ENCODE measurements at regions not wholly inside any gene's neighbourhood (a gene's known extent, or its start where the extent isn't known, plus 50 kb on each side); places are given as distances from the start of the nearest gene placed in this dataset.
"Not testable (repeated sequence)": the region's sequence is repeated elsewhere in the genome, so short reads cannot be mapped to it uniquely, and the experiment has no call there.

- Mint-ChIP-seq H3K4me1 (ENCODE audit: low read depth in 2 of 2) (no peaks in the 10 kb centered on the region), H3K36me3 (ENCODE audit: insufficient read depth) (no peaks in the 10 kb centered on the region)
- no peak for DNase-seq
Observed at GRCh38 chr4:137804906-137805495, 272.7 kb upstream of the PCDH18 start.

DNA sequence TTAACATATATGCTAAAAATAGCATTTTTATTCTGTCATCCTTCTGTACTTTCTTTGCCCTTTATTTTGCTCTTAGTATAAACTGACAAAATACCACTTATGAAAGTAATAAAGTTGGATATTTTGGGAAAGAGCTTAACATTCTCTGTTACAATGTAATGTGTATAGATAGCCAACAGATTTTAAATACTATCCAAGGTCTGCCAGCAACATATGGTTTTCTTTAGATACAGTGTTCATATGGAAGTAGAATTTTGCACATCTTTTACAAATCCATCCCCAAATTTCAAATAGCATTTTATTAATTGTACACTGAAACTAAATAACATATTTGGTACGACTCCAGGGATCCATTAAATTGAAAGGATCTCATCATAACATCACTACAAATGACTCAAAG is 268.6 kb upstream of the PCDH18 start:
- Mint-ChIP-seq H3K36me3 (ENCODE audit: insufficient read depth) (no peaks in the 10 kb centered on the region), H3K27ac (no peak overlapping the region), H3K4me3 (no peak overlapping the region), H3K27me3 (no peaks in the 10 kb centered on the region), H3K9me3 (peaks cover 0 to 5% of the 10 kb centered on the region in 2 donors), H3K4me1 (ENCODE audit: low read depth in 2 of 2) (no peaks in the 10 kb centered on the region)
- DNase-seq, result no peak
- ATAC-seq (replicated peaks), result no peak

More at GRCh38 chr4:137804906-137805495, 272.7 kb upstream of the PCDH18 start:
- H3K27ac Mint-ChIP-seq, result no peak overlapping the region
- no peak overlapping the region for H3K4me3 Mint-ChIP-seq
- H3K9me3 Mint-ChIP-seq, result peaks cover 0 to 8% of the 10 kb centered on the region in 2 donors
- H3K27me3 Mint-ChIP-seq, result no peaks in the 10 kb centered on the region
- ATAC-seq (replicated peaks), result no peak

DNA sequence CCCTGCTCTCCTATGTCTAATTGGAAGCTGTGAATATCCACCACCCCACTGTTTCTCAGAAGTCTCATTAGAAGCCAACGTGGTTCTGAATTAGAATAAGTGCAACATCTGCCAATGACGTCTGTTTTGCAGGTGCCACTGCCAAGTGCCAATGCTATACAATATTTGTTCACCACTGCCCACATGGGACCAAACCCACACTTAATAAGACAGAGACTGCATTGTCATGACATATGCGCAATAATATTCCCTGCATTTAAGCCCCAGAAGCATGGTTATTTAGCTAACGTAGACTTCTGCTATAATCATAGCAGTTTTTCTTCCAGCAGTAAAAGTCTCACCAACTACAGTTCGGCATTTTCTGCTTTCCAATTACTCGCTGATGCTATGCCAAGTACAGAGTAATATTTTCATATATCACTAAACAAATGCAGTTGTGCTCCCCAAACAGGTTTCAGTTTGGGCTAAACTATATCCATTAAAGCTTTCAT is 262.5 kb upstream of the PCDH18 start:
- Mint-ChIP-seq H3K27me3 (no peaks in the 10 kb centered on the region), H3K4me1 (ENCODE audit: low read depth in 2 of 2) (no peaks in the 10 kb centered on the region), H3K36me3 (ENCODE audit: insufficient read depth) (no peaks in the 10 kb centered on the region), H3K4me3 (no peak overlapping the region), H3K27ac (no peak overlapping the region), H3K9me3 (peaks cover 9 to 10% of the 10 kb centered on the region in 2 donors)
- DNase-seq, result no peak
- ATAC-seq (replicated peaks), result no peak

DNA sequence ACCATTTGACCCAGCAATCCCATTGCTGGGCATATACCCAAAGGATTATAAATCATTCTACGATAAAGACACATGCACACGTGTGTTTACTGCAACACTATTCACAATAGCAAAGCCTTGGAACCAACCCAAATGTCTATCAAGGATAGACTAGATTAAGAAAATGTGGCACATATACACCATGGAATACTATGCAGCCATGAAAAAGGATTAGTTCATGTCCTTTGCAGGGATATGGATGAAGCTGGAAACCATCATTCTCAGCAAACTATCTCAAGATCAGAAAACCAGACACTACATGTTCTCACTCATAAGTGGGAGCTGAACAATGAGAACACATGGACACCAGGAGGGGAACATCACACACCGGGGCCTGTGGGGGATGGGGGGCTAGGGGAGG is 257.0 kb upstream of the PCDH18 start:
- H3K9me3 Mint-ChIP-seq, result peaks cover 14 to 16% of the 10 kb centered on the region in 2 donors

DNA sequence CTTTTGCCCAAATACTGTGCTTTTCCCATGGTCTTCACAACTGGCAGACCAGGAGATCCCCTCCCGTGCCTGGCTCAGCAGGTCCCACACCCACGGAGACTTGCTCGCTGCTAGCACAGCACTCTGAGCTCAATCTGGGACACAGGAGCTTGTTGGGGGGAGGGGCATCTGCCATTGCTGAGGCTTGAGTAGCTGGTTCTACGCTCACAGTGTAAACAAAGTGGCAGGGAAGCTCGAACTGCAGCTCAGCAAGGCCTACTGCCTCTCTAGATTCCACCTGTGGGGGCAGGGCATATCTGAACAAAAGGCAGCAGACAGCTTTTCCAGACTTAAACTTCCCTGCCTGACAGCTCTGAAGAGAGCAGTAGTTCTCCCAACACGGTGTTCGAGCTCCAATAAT is 251.6 kb upstream of the PCDH18 start:
- not testable (repeated sequence) for H3K27me3 Mint-ChIP-seq; H3K27ac Mint-ChIP-seq; ATAC-seq (replicated peaks); H3K4me3 Mint-ChIP-seq; DNase-seq; H3K36me3 Mint-ChIP-seq (ENCODE audit: insufficient read depth); H3K4me1 Mint-ChIP-seq (ENCODE audit: low read depth in 2 of 2)
- peaks cover 10 to 16% of the 10 kb centered on the region in 2 donors for H3K9me3 Mint-ChIP-seq

More for the DNA sequence above, 257.0 kb upstream of the PCDH18 start:
- H3K27ac Mint-ChIP-seq; H3K36me3 Mint-ChIP-seq (ENCODE audit: insufficient read depth); H3K4me1 Mint-ChIP-seq (ENCODE audit: low read depth in 2 of 2); DNase-seq; H3K27me3 Mint-ChIP-seq; H3K4me3 Mint-ChIP-seq; ATAC-seq (replicated peaks): not testable (repeated sequence)

- H3K9me3 Mint-ChIP-seq, result peaks cover 5 to 13% of the 10 kb centered on the region in 2 donors
- no peaks in the 10 kb centered on the region for H3K4me1 Mint-ChIP-seq (ENCODE audit: low read depth in 2 of 2)
- no peaks in the 10 kb centered on the region for H3K27me3 Mint-ChIP-seq
- ATAC-seq (replicated peaks) (no peak), DNase-seq (no peak)
- H3K36me3 Mint-ChIP-seq (ENCODE audit: insufficient read depth), result no peaks in the 10 kb centered on the region
- H3K27ac Mint-ChIP-seq, result no peak overlapping the region
- no peak overlapping the region for H3K4me3 Mint-ChIP-seq
Observed at GRCh38 chr4:137775701-137776100, 243.4 kb upstream of the PCDH18 start.

- Mint-ChIP-seq H3K27ac (no peak overlapping the region), H3K4me1 (ENCODE audit: low read depth in 2 of 2) (no peaks in the 10 kb centered on the region), H3K4me3 (no peak overlapping the region), H3K27me3 (no peaks in the 10 kb centered on the region), H3K36me3 (ENCODE audit: insufficient read depth) (no peaks in the 10 kb centered on the region), H3K9me3 (peaks cover 5 to 13% of the 10 kb centered on the region in 2 donors)
- ATAC-seq (replicated peaks) (no peak), DNase-seq (no peak)
Observed at GRCh38 chr4:137774501-137774900, 242.2 kb upstream of the PCDH18 start.

DNA sequence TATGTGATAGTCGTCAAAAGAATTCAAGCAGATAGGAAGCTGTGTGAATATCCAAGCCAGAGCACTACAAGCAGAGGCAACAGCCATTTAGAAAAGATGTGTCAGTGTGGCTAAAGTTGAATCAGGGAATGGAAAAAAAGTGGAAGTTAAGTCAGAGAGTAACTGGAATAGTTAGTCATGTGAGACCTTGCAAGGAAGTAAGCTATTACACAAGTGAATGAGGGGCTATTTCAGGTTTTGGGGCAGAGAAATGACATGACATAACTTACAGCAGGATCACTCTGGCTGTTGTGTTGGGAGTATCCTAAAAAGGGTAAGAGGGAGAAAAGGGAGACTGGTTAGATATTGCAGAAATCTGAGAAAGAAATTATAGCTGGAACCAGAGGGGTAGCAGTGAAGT is 236.6 kb upstream of the PCDH18 start:
- H3K36me3 Mint-ChIP-seq (ENCODE audit: insufficient read depth), result no peaks in the 10 kb centered on the region

DNA sequence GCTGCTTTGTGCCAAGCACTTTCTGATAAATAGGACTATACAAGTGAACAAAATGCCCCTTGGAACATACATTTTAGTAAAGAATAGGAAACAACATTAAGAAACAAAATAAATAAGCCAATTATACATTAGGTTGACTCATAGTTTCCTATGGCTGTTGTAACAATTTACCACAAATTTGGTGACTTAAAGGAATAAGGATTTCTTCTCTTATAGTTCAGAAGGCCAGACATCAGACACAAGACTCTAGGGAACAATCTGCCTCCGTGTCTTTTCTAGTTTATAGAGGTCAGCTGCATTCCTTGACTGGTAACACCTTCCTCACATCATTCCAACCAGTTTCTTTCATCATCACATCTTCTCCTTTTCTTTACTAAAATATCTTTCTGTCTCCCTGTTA is 235.9 kb upstream of the PCDH18 start:
- no peak for ATAC-seq (replicated peaks)

More for the DNA sequence above, 236.6 kb upstream of the PCDH18 start:
- Mint-ChIP-seq H3K9me3 (peaks cover 7 to 14% of the 10 kb centered on the region in 2 donors), H3K4me1 (ENCODE audit: low read depth in 2 of 2) (no peaks in the 10 kb centered on the region), H3K27me3 (no peaks in the 10 kb centered on the region), H3K4me3 (no peak overlapping the region), H3K27ac (no peak overlapping the region)
- no peak for DNase-seq
- no peak for ATAC-seq (replicated peaks)

GRCh38 chr4:137762591-137762990 is 230.3 kb upstream of the PCDH18 start:
- H3K27ac Mint-ChIP-seq, result no peak overlapping the region
- no peaks in the 10 kb centered on the region for H3K36me3 Mint-ChIP-seq (ENCODE audit: insufficient read depth)
- H3K9me3 Mint-ChIP-seq, result peaks cover 2 to 5% of the 10 kb centered on the region in 2 donors
- no peaks in the 10 kb centered on the region for H3K4me1 Mint-ChIP-seq (ENCODE audit: low read depth in 2 of 2)
- ATAC-seq (replicated peaks) (no peak), DNase-seq (no peak)
- no peak overlapping the region for H3K4me3 Mint-ChIP-seq
- no peaks in the 10 kb centered on the region for H3K27me3 Mint-ChIP-seq

More for the DNA sequence above, 235.9 kb upstream of the PCDH18 start:
- Mint-ChIP-seq H3K4me1 (ENCODE audit: low read depth in 2 of 2) (no peaks in the 10 kb centered on the region), H3K27me3 (no peaks in the 10 kb centered on the region), H3K27ac (no peak overlapping the region), H3K4me3 (no peak overlapping the region), H3K36me3 (ENCODE audit: insufficient read depth) (no peaks in the 10 kb centered on the region), H3K9me3 (peaks cover 7 to 14% of the 10 kb centered on the region in 2 donors)
- no peak for DNase-seq

DNA sequence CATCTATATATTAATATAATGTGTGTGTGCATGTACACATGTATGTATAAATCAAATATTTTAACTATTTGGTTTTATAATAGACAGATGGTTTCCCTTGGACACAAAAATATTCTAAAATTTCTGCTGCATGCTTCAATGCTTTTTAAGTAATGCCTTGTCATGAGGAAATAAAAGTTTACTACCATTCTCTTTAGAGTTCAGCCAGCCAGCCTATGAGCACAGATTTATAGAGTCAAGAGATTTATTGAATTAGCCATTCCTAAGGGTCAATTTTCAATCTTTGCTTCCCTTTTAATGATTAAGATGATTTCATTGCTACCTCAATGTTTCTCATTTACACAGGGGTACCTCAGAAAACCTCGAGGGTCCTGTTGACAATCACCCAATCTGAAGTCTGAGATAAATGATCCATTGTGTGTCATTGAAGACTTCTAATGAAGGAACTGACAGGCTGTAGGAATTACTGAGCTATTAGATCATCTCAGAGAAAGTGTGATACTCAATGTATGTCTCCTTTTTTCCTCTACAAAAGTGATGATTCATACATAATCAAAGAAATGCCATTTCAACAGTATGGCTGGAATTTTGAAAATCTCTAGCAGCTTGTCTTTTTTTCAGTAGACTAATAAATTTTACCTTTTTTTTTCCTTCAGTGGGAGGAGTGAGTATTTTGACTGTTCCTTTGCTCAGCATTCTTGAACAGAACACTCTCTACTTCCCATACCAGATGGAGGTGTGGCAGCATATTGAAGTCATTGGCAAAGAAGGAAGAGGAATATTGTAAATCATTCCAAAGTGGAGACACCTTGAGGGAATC is 222.6 kb upstream of the PCDH18 start:
- Mint-ChIP-seq H3K36me3 (ENCODE audit: insufficient read depth) (no peaks in the 10 kb centered on the region), H3K27ac (no peak overlapping the region), H3K27me3 (no peaks in the 10 kb centered on the region), H3K9me3 (peaks cover 8 to 11% of the 10 kb centered on the region in 2 donors), H3K4me1 (ENCODE audit: low read depth in 2 of 2) (no peaks in the 10 kb centered on the region), H3K4me3 (no peak overlapping the region)
- DNase-seq (no peak), ATAC-seq (replicated peaks) (no peak)

DNA sequence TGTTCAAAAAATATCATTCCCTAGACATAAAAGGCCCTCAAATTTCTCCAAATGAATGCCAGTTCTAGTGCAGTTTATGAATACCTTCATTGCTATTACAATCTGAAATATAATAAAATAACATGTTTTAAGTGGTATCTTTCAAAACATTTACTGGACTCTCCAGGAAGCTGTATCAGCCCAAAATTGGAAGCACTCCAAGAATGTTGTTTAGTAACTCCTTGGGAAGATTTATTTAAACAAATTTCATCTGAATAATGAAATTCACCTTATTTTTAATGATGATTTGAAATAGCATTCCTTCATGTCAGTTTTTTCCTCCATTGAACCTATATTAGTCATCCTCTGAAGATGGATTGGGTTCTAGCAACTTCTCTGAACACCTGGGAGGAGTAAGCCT is 217.2 kb upstream of the PCDH18 start:
- Mint-ChIP-seq H3K9me3 (peaks cover 5 to 11% of the 10 kb centered on the region in 2 donors), H3K27me3 (no peaks in the 10 kb centered on the region), H3K36me3 (ENCODE audit: insufficient read depth) (no peaks in the 10 kb centered on the region), H3K4me3 (no peak overlapping the region), H3K4me1 (ENCODE audit: low read depth in 2 of 2) (no peaks in the 10 kb centered on the region), H3K27ac (no peak overlapping the region)
- DNase-seq, result no peak
- no peak for ATAC-seq (replicated peaks)

DNA sequence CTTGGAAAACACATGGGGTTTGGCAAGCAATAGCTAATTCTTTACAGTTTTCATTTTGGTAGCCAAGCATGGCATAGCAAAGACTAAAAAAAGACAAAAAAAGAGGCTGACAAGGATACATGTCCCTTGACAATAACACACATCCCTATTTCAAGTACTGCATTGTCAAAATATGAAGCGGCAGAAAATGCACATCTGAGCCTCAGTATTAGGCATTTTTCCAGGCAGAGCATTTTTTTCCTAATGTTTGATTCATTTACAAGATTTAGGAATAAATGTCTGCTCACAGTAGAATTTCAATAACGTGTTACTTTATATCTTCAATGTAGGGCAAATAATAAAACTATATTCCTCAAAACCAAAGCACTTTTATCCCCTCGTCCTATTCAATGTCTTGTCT is 216.3 kb upstream of the PCDH18 start:
- Mint-ChIP-seq H3K4me1 (ENCODE audit: low read depth in 2 of 2) (no peaks in the 10 kb centered on the region), H3K27ac (no peak overlapping the region), H3K27me3 (no peaks in the 10 kb centered on the region), H3K9me3 (peaks cover 5 to 11% of the 10 kb centered on the region in 2 donors), H3K4me3 (no peak overlapping the region), H3K36me3 (ENCODE audit: insufficient read depth) (no peaks in the 10 kb centered on the region)
- no peak for DNase-seq
- ATAC-seq (replicated peaks), result no peak

DNA sequence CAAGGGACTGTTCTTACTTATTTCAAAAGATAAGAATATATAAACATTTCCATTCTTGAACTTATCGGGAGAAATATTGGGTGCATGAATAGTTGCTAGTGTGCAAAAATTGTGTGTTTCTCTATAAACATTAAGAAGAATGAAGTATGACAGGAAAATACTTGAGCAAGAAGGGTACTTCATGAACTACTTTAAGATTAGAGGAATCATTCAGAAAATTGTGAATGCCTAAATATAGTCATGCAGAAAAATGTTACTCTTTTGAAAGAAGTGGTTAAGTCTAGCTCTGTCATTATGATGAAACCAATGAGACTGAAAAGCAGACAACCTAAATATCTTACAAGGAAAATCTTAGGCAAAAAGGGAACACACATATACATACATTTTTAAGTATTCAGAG is 207.8 kb upstream of the PCDH18 start:
- no peaks in the 10 kb centered on the region for H3K36me3 Mint-ChIP-seq (ENCODE audit: insufficient read depth)
- no peaks in the 10 kb centered on the region for H3K27me3 Mint-ChIP-seq
- no peak overlapping the region for H3K4me3 Mint-ChIP-seq
- H3K9me3 Mint-ChIP-seq, result peaks cover 0 to 2% of the 10 kb centered on the region in 2 donors
- DNase-seq (no peak), ATAC-seq (replicated peaks) (no peak)
- H3K4me1 Mint-ChIP-seq (ENCODE audit: low read depth in 2 of 2), result no peaks in the 10 kb centered on the region
- H3K27ac Mint-ChIP-seq, result no peak overlapping the region
